K562 (cell line): ENCODE measurements at regions not wholly inside any gene's neighbourhood (a gene's known extent, or its start where the extent isn't known, plus 50 kb on each side); places are given as distances from the start of the nearest gene placed in this dataset.

Source experiments
- ATAC-seq: fragments of 200-7000 bp; cut with Tn5 transposase; 3 replicates; pipeline ENCODE4 v1.9.1; 2020; ENCODE audit warnings: moderate library complexity
- BruUV-seq: library from RNA; stranded (reverse); fragments of 400-500 nt; replicated peaks from 2 replicates; lab custom pipeline; 2021; lab: Mats Ljungman, UMichigan
- CTCF ChIA-PET: fragments of 300-600 bp; formaldehyde crosslinking; extraction: SDS; loops from one replicate; lab custom pipeline; 2021; ENCODE audit warnings: low intra/inter-chr PET ratio; lab: Yijun Ruan, JAX
- POLR2A ChIA-PET: fragments of 300-600, 350-650 bp; sonication (Branson Sonifier 250); formaldehyde crosslinking; extraction: SDS; loops from one replicate; lab custom pipeline; 2021; ENCODE audit warnings: antibody characterized with exemption, inconsistent platforms; lab: Yijun Ruan, JAX
- DNase-seq, 4 experiments: peaks; one replicate each; pipeline versions ENCODE4 v3.0.0 to v3.0.0-alpha.2; 2011 to 2018; ENCODE audit warnings: low spot score in 3 of 4, mixed read lengths in 3 of 4; ENCODE audit errors: extremely low read depth in 1 of 4
- FAIRE-seq: peaks from 2 replicates; lab custom pipeline; 2011; peaks lifted over from hg19 to GRCh38; lab: Jason Lieb, UNC
- H2AFZ ChIP-seq: 2 replicates; pipeline ENCODE4 v1.6.0; 2011; ENCODE audit warnings: low read depth, low read length, control low read depth, inconsistent platforms
- H3K27ac ChIP-seq: fragments of 200-600 bp; 3 replicates; pipeline ENCODE4 v1.8.0; 2011; ENCODE audit warnings: low read depth, mild to moderate bottlenecking, control low read depth, inconsistent platforms, low read length, moderate library complexity, mixed read lengths; ENCODE audit errors: extremely low read depth
- H3K27me3 ChIP-seq, 2 experiments: fragments of 300-600 bp in 1 of 2; 2 replicates in 1 of 2; 3 replicates in 1 of 2; pipeline versions ENCODE4 v1.6.0 to v1.8.0; 2011; ENCODE audit warnings: inconsistent platforms in 2 of 2, low read length in 2 of 2, mild to moderate bottlenecking in 1 of 2, mixed read lengths in 1 of 2, moderate library complexity in 1 of 2; ENCODE audit not compliant: control insufficient read depth in 2 of 2, insufficient read depth in 2 of 2
- H3K36me3 ChIP-seq: fragments of 300-600 bp; 3 replicates; pipeline ENCODE4 v1.8.0; 2011; ENCODE audit warnings: mild to moderate bottlenecking, low read length, inconsistent platforms; ENCODE audit not compliant: control insufficient read depth, insufficient read depth
- H3K4me1 ChIP-seq, 2 experiments: fragments of 200-600 bp in 1 of 2; replicated peaks in 1 of 2; 2 replicates in 1 of 2; 3 replicates in 1 of 2; pipeline versions ENCODE4 v1.5.1 to v1.8.0; 2011; ENCODE audit warnings: inconsistent platforms in 2 of 2, low read length in 2 of 2, mild to moderate bottlenecking in 1 of 2, mixed read lengths in 1 of 2, moderate library complexity in 1 of 2; ENCODE audit not compliant: control insufficient read depth in 2 of 2, insufficient read depth in 2 of 2
- H3K4me2 ChIP-seq: 2 replicates; pipeline ENCODE4 v1.6.1; 2011; ENCODE audit warnings: low read length, control low read depth, inconsistent platforms, mixed read lengths; ENCODE audit not compliant: insufficient read depth
- H3K4me3 ChIP-seq: fragments of 200-600 bp; sonication (generic), shearing (Covaris generic); 2 replicates; pipeline ENCODE4 v1.5.1; 2016; ENCODE audit warnings: control low read depth, inconsistent platforms
- H3K79me2 ChIP-seq: fragments of 200-600 bp; 3 replicates; pipeline ENCODE4 v1.8.0; 2011; ENCODE audit warnings: low read length, inconsistent platforms; ENCODE audit not compliant: control insufficient read depth, insufficient read depth
- H3K9ac ChIP-seq, 2 experiments: 2 replicates each; pipeline versions ENCODE4 v1.6.0 to v1.6.1; 2011; ENCODE audit warnings: low read depth in 2 of 2, low read length in 2 of 2, control low read depth in 1 of 2, inconsistent platforms in 1 of 2, mild to moderate bottlenecking in 1 of 2, mixed read lengths in 1 of 2; ENCODE audit not compliant: insufficient read depth in 1 of 2
- H3K9me1 ChIP-seq: one replicate; pipeline ENCODE4 v1.6.0; 2011; ENCODE audit warnings: inconsistent platforms, mild to moderate bottlenecking, low read length, moderate library complexity; ENCODE audit not compliant: control insufficient read depth, insufficient read depth
- H3K9me3 ChIP-seq: replicated peaks from 2 replicates; pipeline ENCODE4 v1.5.1; 2011; ENCODE audit warnings: low read depth, low read length, inconsistent platforms; ENCODE audit not compliant: control insufficient read depth, insufficient read depth
- H4K20me1 ChIP-seq: replicated peaks from 2 replicates; pipeline ENCODE4 v1.6.1; 2011; ENCODE audit warnings: low read length, inconsistent platforms, mixed read lengths; ENCODE audit not compliant: control insufficient read depth, insufficient read depth
- CSDE1 ChIP-seq, 2 experiments: fragments of 450-650 bp; IDR thresholded peaks; 2 replicates each; pipeline ENCODE4 v1.6.1; 2016; ENCODE audit warnings: mild to moderate bottlenecking in 1 of 2
- MBD1 ChIP-seq: fragments of 250-450 bp; sonication (Bioruptor Pico); IDR thresholded peaks from 2 replicates; pipeline ENCODE4 v1.8.0; 2022; ENCODE audit warnings: inconsistent platforms
- NFE2 ChIP-seq: IDR thresholded peaks from 2 replicates; pipeline ENCODE4 v1.6.1; 2014; ENCODE audit warnings: antibody characterized with exemption, low read depth
- NFIC ChIP-seq: fragments of 450-650 bp; IDR thresholded peaks from 2 replicates; pipeline ENCODE4 v1.6.1; 2017; ENCODE audit warnings: mild to moderate bottlenecking, inconsistent platforms
- POLR2AphosphoS2 ChIP-seq: IDR thresholded peaks from 2 replicates; pipeline ENCODE4 v1.6.1; 2012; ENCODE audit warnings: low read length, improper control_type of control experiment
- SAFB2 ChIP-seq: fragments of 200-400 bp; formaldehyde crosslinking; IDR thresholded peaks from 2 replicates; pipeline ENCODE4 v1.6.1; 2018; ENCODE audit warnings: borderline replicate concordance, low read length, low read depth, moderate library complexity; ENCODE audit not compliant: severe bottlenecking
- SETDB1 ChIP-seq: IDR thresholded peaks from one replicate; pipeline ENCODE4 v1.6.1; 2012; ENCODE audit warnings: low read length, control low read depth, inconsistent platforms
- SPI1 ChIP-seq: IDR thresholded peaks from 2 replicates; pipeline ENCODE4 v1.6.1; 2011; ENCODE audit warnings: low read depth, low read length, control low read depth, borderline replicate concordance
- TARDBP ChIP-seq: fragments of 450-650 bp; IDR thresholded peaks from 2 replicates; pipeline ENCODE4 v1.6.1; 2016
- XRCC5 ChIP-seq: fragments of 200-400 bp; formaldehyde crosslinking; IDR thresholded peaks from 2 replicates; pipeline ENCODE4 v1.6.1; 2017; ENCODE audit warnings: low read depth, mild to moderate bottlenecking, low read length
- ZNF134 ChIP-seq: fragments of 250-450 bp; sonication (Bioruptor Pico); conservative IDR thresholded peaks from 2 replicates; pipeline ENCODE4 v1.4.0; 2020
- ZNF263 ChIP-seq: sonication (generic); formaldehyde crosslinking; IDR thresholded peaks from 2 replicates; pipeline ENCODE4 v1.8.0; 2022; ENCODE audit warnings: mild to moderate bottlenecking, missing genetic modification reagents, borderline replicate concordance
- WGBS: fragments of 100-300 bp; shearing (Covaris generic); methylation state at CpG from one replicate; pipeline ENCODE4 v1.1.6; 2016; ENCODE audit warnings: low coverage, mixed read lengths; ENCODE audit not compliant: insufficient coverage; ENCODE audit errors: missing lambda C conversion rate; 5-methylcytosine and 5-hydroxymethylcytosine counted together
- in situ Hi-C: fragments of 300-500 bp; cut with MboI; formaldehyde crosslinking; loops from 4 replicates; pipeline ENCODE4 v1.15.0; 2018; ENCODE audit warnings: inconsistent platforms, mixed read lengths
- intact Hi-C: fragments of 100-400 bp; cut with micrococcal nuclease; formaldehyde crosslinking; loops from 2 replicates; pipeline ENCODE4 v1.14.2; 2022
- TF ChIP-seq, protein P1 (sequence below): fragments of 250-450 bp; sonication (Bioruptor Pico); IDR thresholded peaks from 2 replicates; pipeline ENCODE4 v1.4.0; 2020

- Histone ChIP-seq H2AFZ (no peak overlapping the region), H3K9ac (no peak overlapping the region), H3K9me1 (no peaks in the 10 kb centered on the region), H3K4me3 (no peak overlapping the region), H3K27ac (no peak overlapping the region), H4K20me1 (no peaks in the 10 kb centered on the region), H3K27me3 (no peaks in the 10 kb centered on the region), H3K36me3 (no peaks in the 10 kb centered on the region), H3K79me2 (no peaks in the 10 kb centered on the region), H3K4me1 (no peaks in the 10 kb centered on the region), H3K9me3 (no peaks in the 10 kb centered on the region), H3K4me2 (no peak overlapping the region)
- ChIA-PET CTCF (no interaction called here), POLR2A (no interaction called here)
- no peak for TF ChIP-seq SETDB1
- TF ChIP-seq POLR2AphosphoS2: no peak
- TF ChIP-seq ZNF263 (CRISPR knock-in tag): no peak
- ATAC-seq: no peak
- WGBS: 0% methylated on average over 4 of the region's 4 CpGs
- in situ Hi-C loops (no loop called here), intact Hi-C loops (no loop called here)
- BruUV-seq: no TSS peak
- FAIRE-seq: no peak
- DNase-seq: no peak
Measured at GRCh38 chr5:117779171-117779570, 1204.5 kb upstream of the SEMA6A start.

GRCh38 chr5:117776977-117777376 lies 1202.4 kb upstream of the SEMA6A start:
- intact Hi-C loops: no loop called here
- TF ChIP-seq TARDBP (no peak), CSDE1 (IDR thresholded peaks at IDR 0.05) (no peak), NFIC (no peak), SAFB2 (no peak), SPI1 (no peak), ZNF134 (CRISPR knock-in tag) (no peak), NFE2 (no peak), MBD1 (no peak), XRCC5 (no peak)
- TF ChIP-seq, protein P1, sequence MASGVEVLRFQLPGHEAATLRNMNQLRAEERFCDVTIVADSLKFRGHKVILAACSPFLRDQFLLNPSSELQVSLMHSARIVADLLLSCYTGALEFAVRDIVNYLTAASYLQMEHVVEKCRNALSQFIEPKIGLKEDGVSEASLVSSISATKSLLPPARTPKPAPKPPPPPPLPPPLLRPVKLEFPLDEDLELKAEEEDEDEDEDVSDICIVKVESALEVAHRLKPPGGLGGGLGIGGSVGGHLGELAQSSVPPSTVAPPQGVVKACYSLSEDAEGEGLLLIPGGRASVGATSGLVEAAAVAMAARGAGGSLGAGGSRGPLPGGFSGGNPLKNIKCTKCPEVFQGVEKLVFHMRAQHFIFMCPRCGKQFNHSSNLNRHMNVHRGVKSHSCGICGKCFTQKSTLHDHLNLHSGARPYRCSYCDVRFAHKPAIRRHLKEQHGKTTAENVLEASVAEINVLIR (CRISPR knock-in tag): no peak

More at GRCh38 chr5:117776977-117777376, 1202.4 kb upstream of the SEMA6A start:
- no peak for ATAC-seq
- no peaks in the 10 kb centered on the region for H3K9me1 ChIP-seq
- no peaks in the 10 kb centered on the region for H3K9me3 ChIP-seq
- H3K4me3 ChIP-seq: no peak overlapping the region
- H3K27ac ChIP-seq: no peak overlapping the region
- no peak for DNase-seq
- no peaks in the 10 kb centered on the region for H4K20me1 ChIP-seq
- ChIA-PET CTCF (no interaction called here), POLR2A (no interaction called here)
- WGBS: 2% methylated on average over 3 of the region's 3 CpGs
- no peak for FAIRE-seq
- BruUV-seq: no TSS peak
- H3K36me3 ChIP-seq: no peaks in the 10 kb centered on the region
- no peaks in the 10 kb centered on the region for H3K4me1 ChIP-seq
- H3K9ac ChIP-seq: no peak overlapping the region
- H3K27me3 ChIP-seq: no peaks in the 10 kb centered on the region
- H3K4me2 ChIP-seq: no peak overlapping the region
- in situ Hi-C loops: no loop called here
- no peaks in the 10 kb centered on the region for H3K79me2 ChIP-seq
- H2AFZ ChIP-seq: no peak overlapping the region
